SK-N-SH treated with all-trans-retinoic acid at 6 μM for 48 hours (cell line): ENCODE measurements at regions not wholly inside any gene's neighbourhood (a gene's known extent, or its start where the extent isn't known, plus 50 kb on each side); places are given as distances from the start of the nearest gene placed in this dataset.

Experiments
- ATAC-seq: fragments of 200-7000 bp; cut with Tn5 transposase; 3 replicates; pipeline ENCODE4 v1.9.1; 2020; ENCODE audit warnings: mild to moderate bottlenecking, moderate library complexity
- ARNTL ChIP-seq: fragments of 450-650 bp; formaldehyde crosslinking; IDR thresholded peaks from 2 replicates; pipeline ENCODE4 v1.5.0; 2020; ENCODE audit warnings: low read depth, mild to moderate bottlenecking, moderate library complexity, borderline replicate concordance
- BACH2 ChIP-seq: fragments of 250-450 bp; sonication (Bioruptor Pico); IDR thresholded peaks from 2 replicates; pipeline ENCODE4 v1.9.0; 2021; ENCODE audit warnings: mild to moderate bottlenecking, borderline replicate concordance
- CREB5 ChIP-seq: fragments of 250-450 bp; sonication (Bioruptor Pico); IDR thresholded peaks from 2 replicates; pipeline ENCODE4 v1.5.1; 2020; ENCODE audit warnings: low read depth, mild to moderate bottlenecking, moderate library complexity
- CSDC2 ChIP-seq: fragments of 250-450 bp; sonication (Bioruptor Pico); IDR thresholded peaks from 2 replicates; pipeline ENCODE4 v1.5.0; 2020; ENCODE audit warnings: mild to moderate bottlenecking, moderate library complexity
- CSRNP3 ChIP-seq: fragments of 250-450 bp; sonication (Bioruptor Pico); IDR thresholded peaks from 2 replicates; pipeline ENCODE4 v1.5.1; 2021; ENCODE audit warnings: mild to moderate bottlenecking, moderate library complexity
- ESRRG ChIP-seq: fragments of 250-450 bp; sonication (Bioruptor Pico); IDR thresholded peaks from 2 replicates; pipeline ENCODE4 v1.6.1; 2021; ENCODE audit warnings: mild to moderate bottlenecking
- ISL1 ChIP-seq: fragments of 250-450 bp; sonication (Bioruptor Pico); IDR thresholded peaks from 2 replicates; pipeline ENCODE4 v2.1.2; 2022; ENCODE audit warnings: mild to moderate bottlenecking, moderate library complexity
- OSR1 ChIP-seq: fragments of 250-450 bp; sonication (Bioruptor Pico); IDR thresholded peaks from 2 replicates; pipeline ENCODE4 v1.8.0; 2022; ENCODE audit warnings: moderate library complexity, mild to moderate bottlenecking, inconsistent platforms
- PATZ1 ChIP-seq: fragments of 250-450 bp; sonication (Bioruptor Pico); IDR thresholded peaks from 2 replicates; pipeline ENCODE4 v1.8.0; 2020; ENCODE audit warnings: mild to moderate bottlenecking, moderate library complexity, borderline replicate concordance
- POU6F1 ChIP-seq: fragments of 250-450 bp; sonication (Bioruptor Pico); IDR thresholded peaks from 2 replicates; pipeline ENCODE4 v1.8.0; 2021; ENCODE audit warnings: low read depth, mild to moderate bottlenecking, moderate library complexity, borderline replicate concordance
- PPARA ChIP-seq: fragments of 250-450 bp; sonication (Bioruptor Pico); IDR thresholded peaks from 2 replicates; pipeline ENCODE4 v1.5.0; 2020; ENCODE audit warnings: mild to moderate bottlenecking, borderline replicate concordance
- SNAI2 ChIP-seq: fragments of 250-450 bp; sonication (Bioruptor Pico); IDR thresholded peaks from 2 replicates; pipeline ENCODE4 v1.5.0; 2020; ENCODE audit warnings: mild to moderate bottlenecking, moderate library complexity
- TCF4 ChIP-seq: fragments of 250-450 bp; sonication (Bioruptor Pico); IDR thresholded peaks from 2 replicates; pipeline ENCODE4 v1.8.0; 2021; ENCODE audit warnings: mild to moderate bottlenecking, moderate library complexity, borderline replicate concordance
- TSHZ2 ChIP-seq: fragments of 250-450 bp; sonication (Bioruptor Pico); IDR thresholded peaks from 2 replicates; pipeline ENCODE4 v1.5.0; 2020; ENCODE audit warnings: mild to moderate bottlenecking, moderate library complexity
- ZC3H10 ChIP-seq: fragments of 250-450 bp; sonication (Bioruptor Pico); IDR thresholded peaks from 2 replicates; pipeline ENCODE4 v1.5.1; 2021; ENCODE audit warnings: mild to moderate bottlenecking, moderate library complexity
- ZFP30 ChIP-seq: fragments of 450-650 bp; formaldehyde crosslinking; IDR thresholded peaks from 2 replicates; pipeline ENCODE4 v1.5.0; 2022; ENCODE audit warnings: mild to moderate bottlenecking, moderate library complexity
- ZNF70 ChIP-seq: fragments of 450-650 bp; formaldehyde crosslinking; IDR thresholded peaks from 2 replicates; pipeline ENCODE4 v1.5.0; 2020; ENCODE audit warnings: mild to moderate bottlenecking, moderate library complexity
- ZNF8 ChIP-seq: fragments of 450-650 bp; formaldehyde crosslinking; IDR thresholded peaks from 2 replicates; pipeline ENCODE4 v1.5.0; 2020; ENCODE audit warnings: mild to moderate bottlenecking, moderate library complexity

GRCh38 chr18:42561521-42561920 is 554.0 kb downstream of the RIT2 start:
- TF ChIP-seq ZC3H10: no peak
- TF ChIP-seq ARNTL (CRISPR knock-in tag): no peak
- no peak for TF ChIP-seq TCF4 (CRISPR knock-in tag)
- no peak for ATAC-seq

GRCh38 chr18:42563995-42564394 is 551.5 kb downstream of the RIT2 start:
- TF ChIP-seq CSDC2 (CRISPR knock-in tag): no peak
- TF ChIP-seq SNAI2 (CRISPR knock-in tag): no peak
- no peak for TF ChIP-seq ZNF70 (CRISPR knock-in tag)
- ATAC-seq: no peak

GRCh38 chr18:42564761-42565160 is 550.7 kb downstream of the RIT2 start:
- no peak for ATAC-seq
- TF ChIP-seq PATZ1 (CRISPR knock-in tag) (no peak), TCF4 (CRISPR knock-in tag) (no peak), ZNF8 (CRISPR knock-in tag) (no peak), ESRRG (CRISPR knock-in tag) (no peak), CSDC2 (CRISPR knock-in tag) (no peak), POU6F1 (CRISPR knock-in tag) (no peak), CSRNP3 (CRISPR knock-in tag) (no peak), BACH2 (no peak), TSHZ2 (no peak), PPARA (CRISPR knock-in tag) (no peak), ARNTL (CRISPR knock-in tag) (no peak), ZNF70 (CRISPR knock-in tag) (no peak)
- TF ChIP-seq, all 23 proteins: peak for 0

GRCh38 chr18:42568773-42569172 is 546.7 kb downstream of the RIT2 start:
- ATAC-seq: no peak
- TF ChIP-seq ZFP30 (CRISPR knock-in tag) (no peak), CREB5 (CRISPR knock-in tag) (no peak), OSR1 (CRISPR knock-in tag) (no peak)

- TF ChIP-seq SNAI2 (CRISPR knock-in tag) (no peak), ISL1 (CRISPR knock-in tag) (peak; percentile 36; the same call in 1 of the 2 replicates)
- ATAC-seq: no peak
These were observed 540.6 kb downstream of the RIT2 start for GRCh38 chr18:42574871-42575270.
